ENCODE measurements at regions not wholly inside any gene's neighbourhood (a gene's known extent, or its start where the extent isn't known, plus 50 kb on each side); places are given as distances from the start of the nearest gene placed in this dataset.

- Histone ChIP-seq H3K4me3 (ENCODE audit: low read depth, low read length) (no peak overlapping the region), H3K9me3 (ENCODE audit: control insufficient read depth, insufficient read depth, low read length) (peaks cover 31% of the 10 kb centered on the region), H3K27me3 (ENCODE audit: control insufficient read depth, insufficient read depth, low read length) (no peaks in the 10 kb centered on the region), H3K27ac (ENCODE audit: low read depth, low read length) (no peak overlapping the region)
- DNase-seq (ENCODE audit: low read depth, low spot score) = no peak
- ChIA-PET POLR2A (no interaction called here), CTCF (no interaction called here)
- TF ChIP-seq CTCF (IDR thresholded peaks at IDR 0.05; ENCODE audit: low read depth, low read length) = no peak
Observed at GRCh38 chr5:42956551-42956950, 83.6 kb downstream of the ANXA2R start.

GRCh38 chr5:42953041-42953440, 87.1 kb downstream of the ANXA2R start:
- no peak for DNase-seq (ENCODE audit: low read depth, low spot score)
- H3K9me3 ChIP-seq (ENCODE audit: control insufficient read depth, insufficient read depth, low read length) = peaks cover 39% of the 10 kb centered on the region
- TF ChIP-seq CTCF (IDR thresholded peaks at IDR 0.05; ENCODE audit: low read depth, low read length) = no peak
- POLR2A ChIA-PET = no interaction called here
- H3K27ac ChIP-seq (ENCODE audit: low read depth, low read length) = no peak overlapping the region
- no peaks in the 10 kb centered on the region for H3K27me3 ChIP-seq (ENCODE audit: control insufficient read depth, insufficient read depth, low read length)
- peak overlapping the region; percentile 53 for H3K4me3 ChIP-seq (ENCODE audit: low read depth, low read length)
- CTCF ChIA-PET = interaction anchor here (0.8 kb wide), 1 partner anchor 153 kb away, joined by 3 read pairs; no protein-coding TSS in a partner anchor

- H3K9me3 ChIP-seq (ENCODE audit: control insufficient read depth, insufficient read depth, low read length) = peaks cover 39% of the 10 kb centered on the region
- no peak overlapping the region for H3K27ac ChIP-seq (ENCODE audit: low read depth, low read length)
- H3K4me3 ChIP-seq (ENCODE audit: low read depth, low read length) = peak overlapping the region; percentile 64
- CTCF ChIA-PET = no interaction called here
- POLR2A ChIA-PET = no interaction called here
- TF ChIP-seq CTCF (IDR thresholded peaks at IDR 0.05; ENCODE audit: low read depth, low read length) = no peak
- DNase-seq (ENCODE audit: low read depth, low spot score) = no peak
- H3K27me3 ChIP-seq (ENCODE audit: control insufficient read depth, insufficient read depth, low read length) = no peaks in the 10 kb centered on the region
Observed at GRCh38 chr5:42952578-42952974, 87.5 kb downstream of the ANXA2R start.

GRCh38 chr5:42951293-42951840, 88.8 kb downstream of the ANXA2R start:
- no peak for TF ChIP-seq CTCF (IDR thresholded peaks at IDR 0.05; ENCODE audit: low read depth, low read length)
- peak overlapping the region; percentile 99 for H3K27ac ChIP-seq (ENCODE audit: low read depth, low read length)
- H3K27me3 ChIP-seq (ENCODE audit: control insufficient read depth, insufficient read depth, low read length) = no peaks in the 10 kb centered on the region
- H3K4me3 ChIP-seq (ENCODE audit: low read depth, low read length) = peak overlapping the region; percentile 64
- CTCF ChIA-PET = no interaction called here
- no peak for DNase-seq (ENCODE audit: low read depth, low spot score)
- POLR2A ChIA-PET = interaction anchor here (2.0 kb wide), 1 partner anchor 43 kb away, joined by 13 read pairs; no protein-coding TSS in a partner anchor
- peaks cover 39% of the 10 kb centered on the region for H3K9me3 ChIP-seq (ENCODE audit: control insufficient read depth, insufficient read depth, low read length)

- no peak for TF ChIP-seq CTCF (IDR thresholded peaks at IDR 0.05; ENCODE audit: low read depth, low read length)
- Histone ChIP-seq H3K9me3 (ENCODE audit: control insufficient read depth, insufficient read depth, low read length) (peaks cover 39% of the 10 kb centered on the region), H3K4me3 (ENCODE audit: low read depth, low read length) (peak overlapping the region; percentile 64), H3K27ac (ENCODE audit: low read depth, low read length) (peak overlapping the region; percentile 99), H3K27me3 (ENCODE audit: control insufficient read depth, insufficient read depth, low read length) (no peaks in the 10 kb centered on the region)
- ChIA-PET CTCF (interaction anchor here (0.7 to 2.5 kb wide), 7 partner anchors 39 to 1047 kb away, joined by 3 to 13 read pairs (median 5); partner anchors contain the start of gene RIMOC1), POLR2A (interaction anchor here (0.6 to 2.0 kb wide), 12 partner anchors 42 to 533 kb away, joined by 3 to 13 read pairs (median 5); partner anchors contain the start of gene TMEM267)
- peak; percentile 99 for DNase-seq (ENCODE audit: low read depth, low spot score)
Observed at GRCh38 chr5:42950456-42951292, 89.4 kb downstream of the ANXA2R start.
